ENCODE measurements at regions not wholly inside any gene's neighbourhood (a gene's known extent, or its start where the extent isn't known, plus 50 kb on each side); places are given as distances from the start of the nearest gene placed in this dataset.

DNA sequence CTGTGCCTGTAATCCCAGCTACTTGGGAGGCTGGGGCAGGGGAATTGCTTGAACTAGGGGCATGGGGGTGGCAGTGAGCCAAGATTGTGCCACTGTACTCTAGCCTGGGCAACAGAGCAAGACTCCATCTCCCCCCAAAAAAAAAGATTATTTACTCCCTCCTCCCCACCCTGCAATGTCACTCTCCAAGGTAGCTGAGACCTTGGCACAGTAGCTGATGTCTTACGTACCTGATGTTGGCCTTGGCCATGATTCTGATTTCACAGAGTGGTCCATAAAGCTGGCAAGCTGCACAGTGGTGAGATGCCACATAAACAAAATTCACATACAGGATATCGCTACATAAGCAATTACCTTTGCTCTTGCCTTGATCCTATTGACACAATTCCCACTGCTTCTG lies 108.5 kb downstream of the CAVIN4 start:
- TF ChIP-seq ZMAT3 (CRISPR knock-in tag; conservative IDR thresholded peaks at IDR 0.05), result no peak
- no peak for TF ChIP-seq EP300 (IDR thresholded peaks at IDR 0.05; ENCODE audit: low read depth in 2 of 2, low read length in 2 of 2)
- TF ChIP-seq EP300 (CRISPR knock-in tag; IDR thresholded peaks at IDR 0.05; ENCODE audit: borderline replicate concordance), result no peak

Data from HepG2 (cell line).